Right ventricle myocardium inferior (tissue), 1 donor: ENCODE measurements at regions not wholly inside any gene's neighbourhood (a gene's known extent, or its start where the extent isn't known, plus 50 kb on each side); places are given as distances from the start of the nearest gene placed in this dataset.

Experiments
- ATAC-seq: fragments of 200-7000 bp; cut with Tn5 transposase; one replicate; pipeline ENCODE4 v1.9.1; 2020; ENCODE audit warnings: mild to moderate bottlenecking, moderate library complexity
- DNase-seq: peaks from one replicate; pipeline ENCODE4 v3.0.0; 2021; ENCODE audit errors: missing footprints
- intact Hi-C: fragments of 100-400 bp; cut with DNase I; formaldehyde crosslinking; loops from one replicate; pipeline ENCODE4 v1.11.0; 2022
- donor health status: DM: no; HTN: yes; CAD: no; lungs with severe emphysema.

- intact Hi-C loops = no loop called here
- no peak for ATAC-seq
These were observed 173.0 kb downstream of the IBTK start for GRCh38 chr6:82074556-82074955.

GRCh38 chr6:82073484-82073883 lies 174.1 kb downstream of the IBTK start:
- intact Hi-C loops = no loop called here
- ATAC-seq = no peak
- no peak for DNase-seq

More at GRCh38 chr6:82074556-82074955, 173.0 kb downstream of the IBTK start:
- no peak for DNase-seq

- DNase-seq = no peak
- ATAC-seq = no peak
- intact Hi-C loops = no loop called here
These were observed 174.8 kb downstream of the IBTK start for GRCh38 chr6:82072751-82073150.

- ATAC-seq (no peak), DNase-seq (no peak)
- intact Hi-C loops = no loop called here
These were observed 175.4 kb downstream of the IBTK start for GRCh38 chr6:82072121-82072521.

- DNase-seq (no peak), ATAC-seq (no peak)
- intact Hi-C loops = no loop called here
These were observed 178.8 kb downstream of the IBTK start for GRCh38 chr6:82068721-82069120.

GRCh38 chr6:82066991-82067411 lies 180.5 kb downstream of the IBTK start:
- intact Hi-C loops = no loop called here
- no peak for DNase-seq

GRCh38 chr6:82066196-82066595 lies 181.3 kb downstream of the IBTK start:
- intact Hi-C loops = no loop called here
- ATAC-seq = no peak
- DNase-seq = no peak

More at GRCh38 chr6:82066991-82067411, 180.5 kb downstream of the IBTK start:
- ATAC-seq = peak; percentile 75

GRCh38 chr6:82063574-82063973 lies 184.0 kb downstream of the IBTK start:
- ATAC-seq = no peak
- DNase-seq = no peak
- intact Hi-C loops = no loop called here

- intact Hi-C loops = no loop called here
- DNase-seq = no peak
- no peak for ATAC-seq
These were observed 185.3 kb downstream of the IBTK start for GRCh38 chr6:82062219-82062618.

- DNase-seq (no peak), ATAC-seq (peak; percentile 75)
- intact Hi-C loops = no loop called here
These were observed 189.5 kb downstream of the IBTK start for GRCh38 chr6:82057846-82058554.

- no peak for ATAC-seq
- intact Hi-C loops = no loop called here
These were observed 191.0 kb downstream of the IBTK start for GRCh38 chr6:82056567-82056966.

GRCh38 chr6:82045965-82046756 lies 201.4 kb downstream of the IBTK start:
- ATAC-seq (no peak), DNase-seq (no peak)
- intact Hi-C loops = no loop called here

More at GRCh38 chr6:82056567-82056966, 191.0 kb downstream of the IBTK start:
- DNase-seq = no peak

GRCh38 chr6:82040405-82041221 lies 206.9 kb downstream of the IBTK start:
- ATAC-seq (peak; percentile 80), DNase-seq (no peak)
- intact Hi-C loops = loop anchor here (2.0 kb wide), 1 partner anchor 288 kb away; the partner anchor contains the start of gene TENT5A

GRCh38 chr6:82038631-82039030 lies 208.9 kb downstream of the IBTK start:
- intact Hi-C loops = no loop called here
- ATAC-seq = no peak
- no peak for DNase-seq

GRCh38 chr6:82035526-82035925 lies 212.0 kb downstream of the IBTK start:
- no peak for DNase-seq
- ATAC-seq = no peak
- intact Hi-C loops = no loop called here

GRCh38 chr6:82033631-82034211 lies 213.8 kb downstream of the IBTK start:
- intact Hi-C loops = no loop called here
- peak; percentile 49 for DNase-seq
- ATAC-seq = peak; percentile 90

GRCh38 chr6:82032444-82032843 lies 215.1 kb downstream of the IBTK start:
- DNase-seq (no peak), ATAC-seq (no peak)
- intact Hi-C loops = no loop called here

- intact Hi-C loops = no loop called here
- no peak for ATAC-seq
- no peak for DNase-seq
These were observed 216.6 kb downstream of the IBTK start for GRCh38 chr6:82030761-82031503.
